ENCODE measurements at regions not wholly inside any gene's neighbourhood (a gene's known extent, or its start where the extent isn't known, plus 50 kb on each side); places are given as distances from the start of the nearest gene placed in this dataset.
A peak's percentile ranks its signal among the peaks of the same experiment; 100 is the strongest.
"Not testable (repeated sequence)": the region's sequence is repeated elsewhere in the genome, so short reads cannot be mapped to it uniquely, and the experiment has no call there.

DNA sequence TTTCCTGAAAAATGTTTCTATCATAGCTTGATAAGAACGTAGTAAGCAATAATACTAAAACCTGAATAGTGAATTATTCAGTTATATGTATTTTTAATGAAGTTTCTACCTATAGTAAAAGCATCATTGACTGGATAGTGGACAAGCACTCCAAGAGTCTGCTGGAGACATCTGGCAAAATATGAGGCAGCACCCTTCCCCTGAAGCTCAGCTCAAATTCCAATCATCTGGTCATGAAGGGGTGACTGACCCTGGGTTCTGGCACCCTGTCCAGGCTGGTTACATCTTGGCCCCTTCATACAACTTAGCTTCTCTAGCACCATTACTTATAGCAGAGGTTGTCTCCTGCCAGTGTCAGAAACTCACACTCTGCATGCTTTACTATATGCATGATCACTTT, 455.4 kb downstream of the RAP2B start:
- H3K9me3 Mint-ChIP-seq, result peaks cover 0 to 7% of the 10 kb centered on the region in 2 donors
- no peak for DNase-seq (ENCODE audit: low spot score in 2 of 2)
- H3K27ac Mint-ChIP-seq, result no peak overlapping the region
- peaks cover 0 to 21% of the 10 kb centered on the region in 2 donors for H3K36me3 Mint-ChIP-seq
- ATAC-seq, result no peak

DNA sequence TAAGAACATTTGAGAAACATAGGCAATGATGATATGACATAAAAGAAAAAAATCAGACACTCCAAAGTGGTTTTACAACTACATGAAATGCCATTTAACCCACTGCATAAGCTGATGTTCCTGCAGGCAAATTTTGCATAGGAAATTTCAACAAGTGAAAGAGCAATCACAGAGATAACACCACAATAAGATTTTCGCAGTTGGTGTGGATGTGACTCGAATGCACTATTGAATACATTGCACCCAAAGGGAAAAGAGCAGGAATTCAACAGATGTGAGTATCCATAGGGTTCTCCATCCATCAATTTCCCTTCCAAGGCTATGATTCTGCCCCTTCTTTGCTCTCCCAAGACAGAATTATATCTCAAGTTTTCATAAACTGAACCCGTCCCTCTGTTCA, 456.1 kb downstream of the RAP2B start:
- H3K36me3 Mint-ChIP-seq, result peaks cover 0 to 27% of the 10 kb centered on the region in 2 donors
- ATAC-seq (no peak), DNase-seq (ENCODE audit: low spot score in 2 of 2) (no peak)
- H3K9me3 Mint-ChIP-seq, result peaks cover 0 to 10% of the 10 kb centered on the region in 2 donors
- H3K27ac Mint-ChIP-seq, result no peak overlapping the region

DNA sequence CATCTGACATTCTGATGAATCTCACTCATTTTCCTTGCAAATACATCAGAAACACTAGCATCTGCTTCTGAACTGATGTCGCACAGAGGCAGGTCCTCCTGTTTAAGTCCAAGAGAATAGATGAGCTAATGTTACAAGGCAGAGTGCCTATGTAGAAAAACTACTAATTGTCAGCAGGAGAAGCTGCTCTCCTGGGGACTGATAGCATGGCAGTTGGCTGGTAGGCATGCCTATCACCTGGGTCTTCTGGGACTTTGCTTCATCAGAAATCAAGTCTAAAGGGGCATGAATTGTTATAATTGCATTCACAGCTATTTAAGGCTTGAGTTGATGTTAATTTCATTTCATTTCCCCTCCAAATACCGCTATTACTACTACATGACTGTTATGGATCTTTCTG, 457.2 kb downstream of the RAP2B start:
- Mint-ChIP-seq H3K9me3 (peaks cover 0 to 10% of the 10 kb centered on the region in 2 donors), H3K27ac (no peak overlapping the region), H3K36me3 (peaks cover 0 to 31% of the 10 kb centered on the region in 2 donors)
- ATAC-seq (no peak), DNase-seq (ENCODE audit: low spot score in 2 of 2) (no peak)

DNA sequence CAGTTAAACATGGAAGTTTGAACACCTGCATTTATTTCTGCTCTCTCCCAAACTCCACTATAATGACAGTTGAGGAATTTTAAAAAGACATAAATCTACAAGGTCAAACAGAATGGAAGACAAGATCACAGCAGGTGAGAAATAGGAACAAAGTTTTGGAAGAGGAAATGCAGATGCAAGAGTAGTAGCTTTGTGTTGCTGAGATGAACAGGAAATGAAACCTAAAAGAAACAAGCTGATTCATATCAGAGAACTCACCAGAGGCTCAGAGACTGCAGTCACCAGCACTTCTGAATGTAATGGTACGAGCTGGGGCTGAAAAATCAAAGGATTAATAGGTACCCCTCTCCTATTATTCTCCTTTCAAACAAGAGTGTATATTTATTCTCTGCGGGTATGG, 459.9 kb downstream of the RAP2B start:
- peaks cover 0 to 31% of the 10 kb centered on the region in 2 donors for H3K36me3 Mint-ChIP-seq
- DNase-seq (ENCODE audit: low spot score in 2 of 2), result peak in 1 of 2 donors; percentile 22
- peak; percentile 32 to 64 for ATAC-seq
- H3K27ac Mint-ChIP-seq, result peak overlapping the region; percentile 85 to 92
- H3K9me3 Mint-ChIP-seq, result peaks cover 0 to 10% of the 10 kb centered on the region in 2 donors

DNA sequence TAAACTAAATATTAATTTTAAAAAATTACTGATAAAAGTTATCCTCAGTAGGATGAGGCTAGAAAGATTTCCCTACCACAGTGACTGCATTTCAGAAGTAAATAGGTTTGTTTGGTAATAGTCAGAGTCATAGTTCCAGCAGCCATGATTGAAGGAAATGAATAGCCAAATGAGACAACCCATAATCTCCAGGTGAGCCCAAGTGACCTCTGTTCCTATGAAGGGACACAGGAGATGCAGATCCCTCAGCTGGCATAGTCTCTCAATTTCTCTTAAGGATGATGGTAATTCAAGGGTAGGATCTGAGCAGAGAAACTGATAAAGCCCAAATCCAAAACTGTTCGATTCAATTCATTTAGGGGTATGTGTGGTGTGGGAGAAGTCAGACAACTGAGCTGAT, 461.8 kb downstream of the RAP2B start:
- DNase-seq (ENCODE audit: low spot score in 2 of 2) (peak in 1 of 2 donors; percentile 14), ATAC-seq (peak; percentile 8 to 18)
- Mint-ChIP-seq H3K27ac (peak overlapping the region; percentile 92 to 94), H3K9me3 (peaks cover 0 to 10% of the 10 kb centered on the region in 2 donors), H3K36me3 (peaks cover 0 to 31% of the 10 kb centered on the region in 2 donors)

DNA sequence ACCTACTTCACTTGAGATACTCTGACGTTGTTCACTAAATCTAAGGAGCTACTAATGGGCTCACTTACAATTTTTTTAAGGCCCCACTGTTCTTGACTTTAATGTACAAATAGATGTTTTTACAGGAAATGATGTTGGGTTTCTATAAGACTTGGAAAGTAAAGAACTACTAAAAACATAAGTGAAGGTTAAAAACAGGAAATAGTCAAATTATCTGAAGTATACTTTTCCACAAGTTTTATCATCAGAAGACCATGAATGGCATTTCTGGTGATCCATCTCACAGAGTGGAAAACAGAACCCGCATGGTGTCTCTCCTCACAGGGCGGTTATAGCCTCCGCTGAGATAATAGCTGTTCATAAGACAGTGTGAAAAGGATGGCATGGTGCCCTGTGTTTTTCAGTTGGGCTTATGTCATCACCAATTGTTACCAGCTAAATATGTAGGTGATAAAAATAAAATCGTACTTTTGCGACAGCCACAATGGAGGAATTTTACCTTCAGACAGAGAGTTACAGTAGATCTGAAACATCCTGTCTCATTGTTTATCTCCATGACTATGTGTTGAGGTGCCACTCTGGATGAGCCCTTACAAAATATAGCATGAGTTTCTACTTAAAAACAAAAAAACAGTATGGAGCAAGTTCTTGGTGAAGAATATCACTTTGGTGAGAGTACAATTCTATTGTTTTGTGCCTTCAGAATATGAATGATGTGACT, 462.4 kb downstream of the RAP2B start:
- Mint-ChIP-seq H3K27ac (peak overlapping the region; percentile 92 to 94), H3K9me3 (peaks cover 0 to 10% of the 10 kb centered on the region in 2 donors)
- peak; percentile 51 to 74 for ATAC-seq

DNA sequence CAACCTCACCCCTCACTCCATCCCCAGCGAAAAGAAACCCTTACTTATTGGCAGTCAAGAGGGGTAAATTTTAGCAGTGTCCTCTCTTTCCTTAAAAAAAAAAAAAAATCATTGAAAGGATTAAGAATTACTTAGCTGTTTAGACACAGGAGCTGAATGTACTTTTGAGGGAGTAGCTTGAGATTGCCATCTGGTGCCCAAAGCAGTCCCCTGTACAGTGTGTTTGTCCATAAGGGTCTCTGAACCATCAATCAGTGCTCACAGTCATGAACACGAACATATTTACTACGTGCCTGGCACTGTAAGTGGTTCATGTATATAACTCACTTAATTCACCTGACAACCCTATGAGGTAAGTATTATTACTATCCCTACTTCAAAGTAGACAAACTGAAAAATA, 463.5 kb downstream of the RAP2B start:
- DNase-seq (ENCODE audit: low spot score in 2 of 2) (no peak), ATAC-seq (no peak)
- Mint-ChIP-seq H3K36me3 (peaks cover 0 to 26% of the 10 kb centered on the region in 2 donors), H3K9me3 (peaks cover 0 to 15% of the 10 kb centered on the region in 2 donors), H3K27ac (peak overlapping the region; percentile 92 to 94)

More for the DNA sequence above, 462.4 kb downstream of the RAP2B start:
- DNase-seq (ENCODE audit: low spot score in 2 of 2), result peak in 1 of 2 donors; percentile 40
- H3K36me3 Mint-ChIP-seq, result peaks cover 0 to 31% of the 10 kb centered on the region in 2 donors

DNA sequence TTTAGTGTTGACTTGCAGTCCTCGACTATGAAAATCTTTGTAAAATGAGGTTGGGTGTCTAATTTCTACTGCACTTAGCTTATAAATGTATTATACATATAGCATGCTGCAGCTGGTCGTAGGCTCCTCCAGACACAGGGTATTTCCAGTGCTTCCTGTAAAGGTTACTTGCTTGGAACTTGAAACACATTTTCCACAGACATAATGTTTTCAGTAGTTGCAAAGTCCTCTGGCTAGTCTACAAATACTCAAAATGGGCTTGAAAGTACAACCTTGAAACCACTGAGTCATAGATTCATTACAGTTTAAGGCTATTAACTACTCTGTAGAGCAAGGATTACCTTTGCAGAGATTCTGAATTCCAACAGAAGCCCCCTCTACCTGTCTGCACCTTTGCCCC, 464.1 kb downstream of the RAP2B start:
- Mint-ChIP-seq H3K27ac (peak overlapping the region; percentile 13 to 94), H3K9me3 (peaks cover 0 to 11% of the 10 kb centered on the region in 2 donors), H3K36me3 (peaks cover 0 to 20% of the 10 kb centered on the region in 2 donors)
- ATAC-seq, result peak; percentile 57 to 60
- peak in 1 of 2 donors; percentile 22 for DNase-seq (ENCODE audit: low spot score in 2 of 2)

DNA sequence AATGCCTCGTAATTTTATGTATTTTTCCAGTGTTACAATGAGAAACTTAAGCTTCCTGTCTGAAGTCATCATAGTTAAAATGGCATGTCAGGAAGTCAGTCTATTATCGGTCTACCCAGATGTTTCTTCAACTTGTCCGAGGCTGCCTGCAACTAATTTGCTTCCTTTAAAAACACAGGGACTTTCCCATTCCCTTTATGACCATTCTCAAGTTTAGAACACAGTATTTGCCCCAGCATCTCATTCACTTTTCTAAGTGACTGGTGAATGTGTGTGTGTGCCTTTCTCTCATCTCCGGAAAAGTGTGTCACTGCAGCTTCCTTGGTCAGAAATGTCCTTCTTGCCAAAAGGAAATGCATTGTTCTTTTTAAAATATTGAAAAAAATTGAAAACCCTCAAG, 466.6 kb downstream of the RAP2B start:
- ATAC-seq, result peak; percentile 8 to 57
- Mint-ChIP-seq H3K27ac (no peak overlapping the region), H3K9me3 (peaks cover 0 to 5% of the 10 kb centered on the region in 2 donors), H3K36me3 (peaks cover 0 to under 1% of the 10 kb centered on the region in 2 donors)
- no peak for DNase-seq (ENCODE audit: low spot score in 2 of 2)

DNA sequence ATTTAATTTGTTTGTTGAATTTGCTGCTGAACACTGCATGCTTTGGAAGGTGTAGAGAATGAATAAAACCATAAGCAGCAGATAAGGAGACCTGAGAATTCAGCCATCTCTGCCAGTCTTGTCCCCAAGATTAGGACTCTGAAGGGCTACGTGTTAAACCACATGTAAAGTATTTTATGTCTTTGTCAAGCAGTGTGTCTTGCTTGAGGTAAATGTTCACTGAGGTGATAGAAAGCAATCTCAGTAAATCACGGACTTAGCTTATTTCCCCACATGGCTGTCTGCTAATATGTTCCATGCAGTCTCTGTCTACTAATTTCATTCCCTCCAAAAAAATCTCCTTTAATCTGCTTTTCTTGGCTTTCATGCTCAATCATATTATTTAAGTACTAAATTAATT, 467.1 kb downstream of the RAP2B start:
- Mint-ChIP-seq H3K27ac (no peak overlapping the region), H3K36me3 (no peaks in the 10 kb centered on the region), H3K9me3 (peaks cover 0 to 5% of the 10 kb centered on the region in 2 donors)
- DNase-seq (ENCODE audit: low spot score in 2 of 2) (no peak), ATAC-seq (no peak)

DNA sequence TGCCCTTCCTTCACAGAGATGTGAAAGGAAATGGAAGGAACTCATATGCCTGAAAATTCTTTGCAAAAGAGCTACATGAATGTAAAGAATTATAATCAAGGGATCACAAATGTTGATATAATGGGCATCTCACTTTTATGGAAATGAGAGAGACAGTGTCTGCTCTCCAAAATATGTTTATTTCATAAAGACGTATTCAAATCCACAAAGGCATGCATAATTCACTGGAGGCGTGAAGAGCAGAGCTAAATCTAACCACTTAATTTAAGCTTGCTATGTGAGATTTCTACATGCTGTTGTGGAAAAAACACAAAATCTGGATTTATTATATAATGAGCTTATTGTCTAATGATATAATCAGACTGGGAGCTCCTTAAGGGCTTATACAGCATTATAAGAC, 469.1 kb downstream of the RAP2B start:
- peaks cover 0 to 5% of the 10 kb centered on the region in 2 donors for H3K9me3 Mint-ChIP-seq
- no peaks in the 10 kb centered on the region for H3K36me3 Mint-ChIP-seq
- ATAC-seq, result no peak
- H3K27ac Mint-ChIP-seq, result no peak overlapping the region
- no peak for DNase-seq (ENCODE audit: low spot score in 2 of 2)

DNA sequence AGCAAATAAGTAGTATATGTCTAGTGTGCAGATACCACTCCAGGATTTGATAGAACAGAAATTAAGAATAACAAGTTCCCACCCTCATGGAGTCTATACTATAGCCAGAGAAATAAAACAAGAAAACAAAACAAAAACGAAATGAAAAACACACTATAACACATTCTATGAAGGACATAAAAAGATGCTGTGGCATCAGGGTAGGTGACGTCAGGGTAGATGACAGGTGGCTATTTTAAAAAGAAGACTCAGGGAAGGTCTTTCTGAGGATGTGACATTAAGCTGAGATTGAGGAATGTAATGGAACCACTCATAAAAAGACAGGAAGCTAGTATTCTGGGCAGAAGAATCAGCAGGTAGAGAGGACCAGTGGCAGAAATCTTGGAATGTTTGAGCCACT, 469.6 kb downstream of the RAP2B start:
- ATAC-seq (no peak), DNase-seq (ENCODE audit: low spot score in 2 of 2) (no peak)
- Mint-ChIP-seq H3K27ac (no peak overlapping the region), H3K36me3 (no peaks in the 10 kb centered on the region), H3K9me3 (peaks cover 0 to 5% of the 10 kb centered on the region in 2 donors)

DNA sequence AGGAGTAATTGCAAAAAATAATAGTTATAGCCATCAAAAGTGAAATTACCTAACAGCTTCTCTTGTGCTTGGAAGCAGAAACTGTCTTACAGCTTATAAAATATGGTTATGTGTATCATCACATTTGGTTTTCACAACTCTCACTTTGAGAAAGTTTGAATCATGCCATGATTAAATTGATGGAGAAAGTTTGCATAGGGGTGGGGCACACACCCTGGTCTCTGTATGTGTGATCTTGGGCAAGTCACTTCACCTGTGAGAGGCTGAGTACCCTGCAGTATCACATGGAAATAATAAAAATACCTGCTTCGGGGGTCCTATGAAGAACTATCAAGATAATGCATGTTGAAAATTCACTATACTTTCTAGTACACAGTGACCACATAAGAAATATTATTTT, 471.4 kb downstream of the RAP2B start:
- ATAC-seq, result peak; percentile 48 to 84
- H3K27ac Mint-ChIP-seq, result no peak overlapping the region
- DNase-seq (ENCODE audit: low spot score in 2 of 2), result no peak
- H3K36me3 Mint-ChIP-seq, result no peaks in the 10 kb centered on the region
- peaks cover 0 to 5% of the 10 kb centered on the region in 2 donors for H3K9me3 Mint-ChIP-seq

DNA sequence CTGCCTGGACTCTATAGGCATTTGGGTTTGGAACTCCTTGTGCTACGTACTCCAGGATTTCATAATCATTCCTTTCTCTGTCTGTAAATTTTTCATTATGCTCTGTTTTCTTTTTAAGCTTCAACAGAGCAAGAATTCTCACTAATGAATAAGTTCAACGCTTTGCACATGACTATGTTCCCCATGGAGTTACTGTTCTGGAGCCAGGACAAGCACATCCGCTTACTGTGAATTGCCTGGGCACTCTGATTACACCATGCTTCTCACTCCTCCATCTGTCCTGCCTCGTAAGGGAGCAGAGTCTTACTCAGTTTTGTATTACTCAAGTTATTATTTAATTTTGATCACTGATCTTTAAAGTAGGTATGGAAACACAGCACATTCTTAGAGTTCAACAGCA, 472.7 kb downstream of the RAP2B start:
- no peak for ATAC-seq
- Mint-ChIP-seq H3K9me3 (peaks cover 0 to 5% of the 10 kb centered on the region in 2 donors), H3K36me3 (no peaks in the 10 kb centered on the region), H3K27ac (no peak overlapping the region)
- DNase-seq (ENCODE audit: low spot score in 2 of 2), result no peak

DNA sequence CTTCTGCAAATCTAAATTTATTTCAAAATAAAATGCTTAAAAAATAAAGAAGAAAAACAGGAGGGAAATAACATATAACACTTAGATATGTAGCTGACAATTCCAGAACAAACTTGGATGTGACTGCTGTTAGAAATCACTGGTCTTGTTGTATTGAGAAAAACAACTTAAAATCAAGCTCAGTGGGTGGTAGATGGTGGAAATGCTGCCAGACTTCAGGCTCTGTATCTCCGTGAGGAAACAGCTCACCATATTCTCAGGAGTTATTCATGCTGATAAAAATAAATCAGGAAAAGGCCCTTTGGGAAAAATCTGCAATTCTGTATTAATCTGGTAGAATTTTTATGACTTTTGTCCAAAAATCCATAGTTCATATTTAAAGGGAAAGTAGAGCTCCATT, 477.6 kb downstream of the RAP2B start:
- ATAC-seq (no peak), DNase-seq (ENCODE audit: low spot score in 2 of 2) (no peak)
- peaks cover 6 to 15% of the 10 kb centered on the region in 2 donors for H3K9me3 Mint-ChIP-seq
- no peak overlapping the region for H3K27ac Mint-ChIP-seq
- peaks cover 6 to 20% of the 10 kb centered on the region in 2 donors for H3K36me3 Mint-ChIP-seq

DNA sequence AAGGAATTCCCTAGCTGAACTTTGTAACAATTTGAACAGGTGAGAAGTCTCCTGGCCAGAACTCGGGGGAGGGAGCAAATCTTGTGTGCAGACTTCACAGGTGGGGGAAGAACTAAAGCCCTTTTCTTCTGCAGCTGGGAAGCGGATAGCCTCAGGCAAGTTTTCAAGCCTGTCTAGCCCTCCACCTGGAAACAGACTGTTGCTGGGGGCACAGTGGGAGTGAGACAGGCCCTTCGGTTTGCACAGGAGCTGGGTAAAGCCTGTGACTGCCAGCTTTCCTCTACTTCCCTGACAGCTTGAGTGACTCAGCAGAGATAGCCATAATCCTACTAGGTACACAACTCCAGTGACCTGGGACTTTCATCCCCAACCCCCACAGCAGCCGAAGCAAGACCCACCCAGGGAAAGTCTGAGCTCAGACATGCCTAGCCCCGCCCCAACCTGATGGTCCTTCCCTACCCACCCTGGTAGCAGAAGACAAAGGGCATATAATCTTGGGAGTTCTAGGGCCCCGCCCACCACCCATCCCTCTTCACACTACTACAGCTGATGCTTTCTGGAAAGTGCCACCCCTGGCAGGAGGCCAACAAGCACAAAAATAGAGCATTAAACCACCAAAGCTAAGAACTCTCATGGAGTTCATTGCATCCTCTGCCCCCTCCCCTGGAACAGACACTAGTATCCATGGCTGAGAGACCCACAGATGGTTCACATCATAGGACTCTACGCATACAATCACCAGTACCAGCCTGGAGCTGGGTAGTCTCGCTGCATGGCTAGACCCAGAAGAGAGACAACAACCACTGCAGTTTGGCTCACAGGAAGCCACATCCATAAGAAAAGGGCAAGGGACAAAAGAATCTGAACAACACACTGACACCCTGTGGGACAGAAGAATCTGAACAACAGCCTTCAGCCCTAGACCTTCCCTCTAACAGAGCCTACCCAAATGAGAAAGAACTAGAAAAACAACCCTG, 479.0 kb downstream of the RAP2B start:
- H3K36me3 Mint-ChIP-seq, result peaks cover 6 to 20% of the 10 kb centered on the region in 2 donors
- H3K27ac Mint-ChIP-seq, result no peak overlapping the region
- ATAC-seq, result no peak
- peaks cover 6 to 20% of the 10 kb centered on the region in 2 donors for H3K9me3 Mint-ChIP-seq
- DNase-seq (ENCODE audit: low spot score in 2 of 2), result no peak

DNA sequence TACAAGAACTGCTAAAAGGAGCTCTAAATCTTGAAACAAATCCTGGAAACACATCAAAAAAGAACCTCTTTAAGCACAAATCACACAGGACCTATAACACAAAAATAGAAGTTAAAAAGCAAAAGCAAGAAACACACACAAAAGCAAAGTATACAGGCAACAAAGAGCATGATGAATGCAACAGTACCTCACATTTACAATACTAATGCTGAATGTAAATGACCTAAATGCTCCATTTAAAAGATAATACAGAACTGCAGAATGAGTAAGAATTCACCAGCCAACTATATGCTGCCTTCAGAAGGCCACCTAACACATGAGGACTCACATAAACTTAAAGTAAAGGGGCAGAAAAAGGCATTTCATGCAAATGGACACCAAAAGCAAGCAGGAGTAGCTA, 478.6 kb upstream of the ARHGEF26 start:
- peaks cover 6 to 20% of the 10 kb centered on the region in 2 donors for H3K9me3 Mint-ChIP-seq
- not testable (repeated sequence) for DNase-seq (ENCODE audit: low spot score in 2 of 2); ATAC-seq; H3K27ac Mint-ChIP-seq
- H3K36me3 Mint-ChIP-seq, result peaks cover 6 to 20% of the 10 kb centered on the region in 2 donors
